Esophagus (tissue), 2 donors: ENCODE measurements at regions not wholly inside any gene's neighbourhood (a gene's known extent, or its start where the extent isn't known, plus 50 kb on each side); places are given as distances from the start of the nearest gene placed in this dataset.

Experiments used
- H3K27ac ChIP-seq, 2 donors: one replicate each; pipeline ENCODE4 v1.5.1; 2013; ENCODE audit warnings: low read depth in 2 of 2, mild to moderate bottlenecking in 2 of 2, inconsistent platforms in 1 of 2, low read length in 1 of 2, moderate library complexity in 1 of 2
- H3K27me3 ChIP-seq, 2 donors: one replicate each; pipeline ENCODE4 v1.6.1; 2013; ENCODE audit warnings: low read length in 2 of 2, control low read depth in 1 of 2, mild to moderate bottlenecking in 1 of 2; ENCODE audit not compliant: insufficient read depth in 2 of 2, control insufficient read depth in 1 of 2
- H3K36me3 ChIP-seq, 2 donors: one replicate each; pipeline ENCODE4 v1.6.1; 2013; ENCODE audit warnings: low read length in 1 of 2; ENCODE audit not compliant: control insufficient read depth in 2 of 2, insufficient read depth in 2 of 2
- H3K4me1 ChIP-seq, 2 donors: one replicate each; pipeline ENCODE4 v1.6.1; 2013; ENCODE audit warnings: low read length in 1 of 2; ENCODE audit not compliant: control insufficient read depth in 2 of 2, insufficient read depth in 2 of 2
- H3K4me3 ChIP-seq, 2 donors: one replicate each; pipeline ENCODE4 v1.5.1; 2013; ENCODE audit warnings: low read length in 2 of 2, mild to moderate bottlenecking in 2 of 2, low read depth in 1 of 2, moderate library complexity in 1 of 2
- H3K9me3 ChIP-seq, 2 donors: one replicate each; pipeline ENCODE4 v1.6.1; 2013; ENCODE audit warnings: mild to moderate bottlenecking in 2 of 2, low read depth in 1 of 2, low read length in 1 of 2, moderate library complexity in 1 of 2; ENCODE audit not compliant: control insufficient read depth in 2 of 2, insufficient read depth in 1 of 2
- whole genome bisulfite sequencing, 2 donors: extraction: QIAGEN DNeasy Blood & Tissue Kit; methylation state at CpG; one replicate each; pipeline ENCODE4 v1.1.7; 2013; 5-methylcytosine and 5-hydroxymethylcytosine counted together
- donor health status: healthy with polysubstance abuse.
- donor health status: Bipolar disorder and iron deficiency.

DNA sequence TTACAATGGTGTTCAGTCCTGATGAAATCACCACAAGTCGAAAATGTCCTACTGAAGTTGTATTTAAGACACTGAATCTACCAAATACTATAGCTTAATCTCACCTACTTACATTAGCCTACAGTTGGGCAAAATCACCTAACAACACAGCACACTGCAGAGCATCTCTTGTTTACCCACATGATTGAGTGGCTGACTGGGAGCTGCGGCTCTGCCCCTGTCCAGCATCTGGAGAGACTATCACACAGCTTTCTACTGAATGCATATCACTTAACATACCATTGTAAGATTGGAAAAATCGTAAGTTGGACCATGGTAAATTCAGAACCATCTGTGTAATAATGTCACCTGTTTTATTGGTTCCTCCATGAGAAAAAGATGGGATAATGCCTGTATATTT is 1083.2 kb upstream of the PCDH7 start:
- Histone ChIP-seq H3K4me3 (no peak overlapping the region), H3K27me3 (no peaks in the 10 kb centered on the region), H3K27ac (no peak overlapping the region), H3K36me3 (no peaks in the 10 kb centered on the region), H3K9me3 (no peaks in the 10 kb centered on the region), H3K4me1 (no peaks in the 10 kb centered on the region)
- 35 to 42% methylated on average over 3 of the region's 3 CpGs for WGBS, 2 donors

- Histone ChIP-seq H3K36me3 (no peaks in the 10 kb centered on the region), H3K4me3 (no peak overlapping the region), H3K27me3 (no peaks in the 10 kb centered on the region), H3K4me1 (no peaks in the 10 kb centered on the region), H3K9me3 (no peaks in the 10 kb centered on the region), H3K27ac (no peak overlapping the region)
- 71 to 76% methylated on average over 6 of the region's 6 CpGs for WGBS, 2 donors
Observed at GRCh38 chr4:29653221-29653620, 1066.9 kb upstream of the PCDH7 start.

DNA sequence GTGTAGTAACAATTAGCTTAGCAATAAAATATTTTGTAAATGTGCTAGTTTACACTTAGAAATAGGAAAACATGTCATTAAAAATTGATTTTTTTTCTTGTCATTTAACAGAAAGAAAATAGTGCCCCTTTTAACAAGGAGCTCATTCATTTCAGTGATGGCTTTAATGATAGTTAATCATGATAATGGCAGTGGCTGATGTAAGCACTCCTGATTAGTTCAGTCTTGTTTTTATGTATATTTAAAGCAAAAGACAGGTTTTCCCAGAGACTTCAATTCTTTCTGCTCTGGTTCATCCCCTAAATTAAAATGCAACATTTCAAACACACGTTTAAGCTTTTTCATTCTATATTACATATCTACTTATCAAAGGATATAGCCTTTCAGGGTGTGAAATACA is 1039.5 kb upstream of the PCDH7 start:
- Histone ChIP-seq H3K4me3 (no peak overlapping the region), H3K27ac (no peak overlapping the region), H3K9me3 (no peaks in the 10 kb centered on the region), H3K4me1 (no peaks in the 10 kb centered on the region), H3K27me3 (no peaks in the 10 kb centered on the region), H3K36me3 (no peaks in the 10 kb centered on the region)
- 39 to 49% methylated on average over 1 of the region's 1 CpG for WGBS, 2 donors

GRCh38 chr4:29704059-29704458 is 1016.1 kb upstream of the PCDH7 start:
- Histone ChIP-seq H3K4me3 (no peak overlapping the region), H3K27ac (no peak overlapping the region), H3K4me1 (no peaks in the 10 kb centered on the region), H3K27me3 (no peaks in the 10 kb centered on the region), H3K9me3 (peaks cover 0 to 6% of the 10 kb centered on the region in 2 donors), H3K36me3 (no peaks in the 10 kb centered on the region)
- WGBS, 2 donors, result 80 to 85% methylated on average over 2 of the region's 2 CpGs

GRCh38 chr4:29708473-29708872 is 1011.7 kb upstream of the PCDH7 start:
- WGBS, 2 donors, result 60 to 74% methylated on average over 3 of the region's 3 CpGs
- no peaks in the 10 kb centered on the region for H3K36me3 ChIP-seq
- H3K4me1 ChIP-seq, result no peaks in the 10 kb centered on the region

DNA sequence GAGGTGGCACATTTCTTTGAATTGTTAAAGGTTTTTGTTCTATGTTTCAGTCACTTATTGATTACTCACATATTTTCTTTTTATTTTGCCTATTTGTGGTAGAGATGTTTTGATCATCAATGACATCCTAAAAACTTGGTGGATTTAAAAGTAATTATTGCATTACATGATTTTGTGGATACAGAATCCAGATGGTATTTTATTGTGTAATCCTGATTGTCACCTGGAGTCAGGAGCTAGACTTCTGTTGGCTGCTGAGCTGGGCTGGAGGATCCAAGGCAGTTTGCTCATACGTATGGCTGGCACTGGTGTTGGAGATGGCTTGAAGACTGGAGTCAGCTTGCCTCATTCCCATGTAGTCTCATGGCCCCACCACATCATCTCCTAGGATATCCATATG is 1009.6 kb upstream of the PCDH7 start:
- WGBS, 2 donors, result 72 to 83% methylated on average over 1 of the region's 1 CpG
- no peaks in the 10 kb centered on the region for H3K4me1 ChIP-seq
- H3K36me3 ChIP-seq, result no peaks in the 10 kb centered on the region
- no peak overlapping the region for H3K27ac ChIP-seq
- H3K9me3 ChIP-seq, result peaks cover 0 to 6% of the 10 kb centered on the region in 2 donors
- H3K4me3 ChIP-seq, result no peak overlapping the region
- no peaks in the 10 kb centered on the region for H3K27me3 ChIP-seq

More at GRCh38 chr4:29708473-29708872, 1011.7 kb upstream of the PCDH7 start:
- no peaks in the 10 kb centered on the region for H3K27me3 ChIP-seq
- peaks cover 0 to 6% of the 10 kb centered on the region in 2 donors for H3K9me3 ChIP-seq
- no peak overlapping the region for H3K4me3 ChIP-seq
- no peak overlapping the region for H3K27ac ChIP-seq

DNA sequence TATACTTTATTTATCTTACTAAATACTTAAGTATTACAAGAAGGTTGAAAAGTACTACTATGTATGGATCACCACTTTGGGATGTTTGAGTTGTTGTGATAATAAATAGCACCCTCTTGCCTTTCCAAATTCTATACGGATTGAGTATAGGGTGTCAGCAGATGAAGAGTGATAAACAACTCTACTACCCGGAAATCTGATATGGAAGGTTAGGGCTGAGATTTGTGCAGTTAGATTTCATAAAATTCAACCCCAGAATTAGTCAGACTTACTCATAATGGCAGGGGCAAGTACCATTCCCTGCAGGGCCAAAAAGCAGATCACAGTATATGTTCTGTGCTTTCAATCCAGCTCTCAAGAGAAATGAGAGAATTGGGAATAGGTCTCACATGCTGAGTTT is 1008.9 kb upstream of the PCDH7 start:
- no peaks in the 10 kb centered on the region for H3K27me3 ChIP-seq
- H3K36me3 ChIP-seq, result no peaks in the 10 kb centered on the region
- 56 to 62% methylated on average over 2 of the region's 2 CpGs for WGBS, 2 donors
- H3K4me3 ChIP-seq, result no peak overlapping the region
- H3K9me3 ChIP-seq, result peaks cover 0 to 5% of the 10 kb centered on the region in 2 donors
- no peaks in the 10 kb centered on the region for H3K4me1 ChIP-seq
- H3K27ac ChIP-seq, result no peak overlapping the region

DNA sequence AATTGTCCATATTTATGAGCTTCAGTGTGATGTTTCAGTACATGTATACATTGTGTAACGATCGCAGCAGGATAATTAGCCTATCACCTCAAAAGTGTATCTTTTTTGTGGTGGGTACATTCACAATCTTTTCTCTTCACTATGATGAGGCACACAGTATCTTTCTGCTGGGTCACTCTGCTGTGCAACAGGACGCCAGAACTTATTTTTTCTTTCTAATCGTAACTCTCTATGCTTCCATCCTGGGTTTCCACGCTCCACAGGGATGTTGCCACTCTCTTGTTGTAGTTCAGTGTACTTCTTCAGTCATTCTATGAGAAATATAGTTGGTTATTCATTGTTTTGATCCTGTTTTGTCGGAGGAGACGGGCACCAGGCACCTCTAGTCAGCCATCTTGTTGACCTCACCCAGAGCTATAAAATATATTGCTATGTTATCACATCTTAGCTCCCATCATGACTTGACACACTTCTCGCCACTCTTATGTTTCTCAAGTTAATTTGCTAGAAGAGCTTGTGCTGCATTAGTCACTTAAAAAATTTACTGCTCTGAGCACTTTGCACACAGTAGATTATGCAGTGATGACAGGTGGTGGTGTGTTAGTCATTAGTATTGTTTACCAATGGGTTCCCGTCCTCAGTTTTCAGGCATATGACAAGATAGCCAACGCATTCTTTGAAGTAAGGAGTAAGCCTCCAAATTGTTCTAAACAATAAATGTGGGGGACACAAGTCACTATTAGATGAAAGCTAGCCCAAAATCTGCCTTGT is 1002.7 kb upstream of the PCDH7 start:
- Histone ChIP-seq H3K9me3 (no peaks in the 10 kb centered on the region), H3K4me3 (no peak overlapping the region), H3K36me3 (no peaks in the 10 kb centered on the region), H3K4me1 (no peaks in the 10 kb centered on the region), H3K27me3 (no peaks in the 10 kb centered on the region), H3K27ac (no peak overlapping the region)
- 85 to 86% methylated on average over 10 of the region's 10 CpGs for WGBS, 2 donors

GRCh38 chr4:29718136-29718535 is 1002.0 kb upstream of the PCDH7 start:
- Histone ChIP-seq H3K27ac (no peak overlapping the region), H3K4me3 (no peak overlapping the region), H3K9me3 (no peaks in the 10 kb centered on the region), H3K4me1 (no peaks in the 10 kb centered on the region), H3K27me3 (no peaks in the 10 kb centered on the region), H3K36me3 (no peaks in the 10 kb centered on the region)

DNA sequence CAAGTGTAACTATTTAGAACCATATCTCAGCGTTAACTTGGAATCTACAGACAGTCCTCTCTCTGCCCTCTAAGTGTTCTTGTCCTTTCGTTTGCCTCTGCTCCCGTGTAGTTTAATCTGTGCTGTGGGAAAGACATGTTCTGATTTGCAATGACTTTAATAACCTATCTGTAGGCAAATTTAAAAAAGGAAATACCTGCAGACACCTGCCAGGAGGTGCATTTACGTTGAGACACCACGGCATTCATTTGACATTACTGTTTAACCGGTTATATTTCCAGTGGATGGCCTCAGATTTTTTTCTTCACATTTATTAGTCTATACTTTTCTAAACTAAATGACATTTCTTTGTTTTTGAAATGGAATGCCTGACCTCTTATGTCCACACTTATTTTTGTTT is 997.9 kb upstream of the PCDH7 start:
- no peaks in the 10 kb centered on the region for H3K4me1 ChIP-seq
- H3K9me3 ChIP-seq, result no peaks in the 10 kb centered on the region
- no peaks in the 10 kb centered on the region for H3K27me3 ChIP-seq
- H3K36me3 ChIP-seq, result no peaks in the 10 kb centered on the region
- WGBS, 2 donors, result 58 to 69% methylated on average over 6 of the region's 6 CpGs
- peak overlapping the region in 1 of 2 donors; percentile 7 for H3K4me3 ChIP-seq
- no peak overlapping the region for H3K27ac ChIP-seq
